ENCODE measurements at regions not wholly inside any gene's neighbourhood (a gene's known extent, or its start where the extent isn't known, plus 50 kb on each side); places are given as distances from the start of the nearest gene placed in this dataset.

GRCh38 chr6:47116086-47116485 is 74.0 kb upstream of the ADGRF1 start:
- TF ChIP-seq YY1 (IDR thresholded peaks at IDR 0.05; ENCODE audit: insufficient read depth, insufficient read length) (no peak), ZNF274 (IDR thresholded peaks at IDR 0.05; ENCODE audit: low read depth, low read length) (no peak), SUZ12 (IDR thresholded peaks at IDR 0.05; ENCODE audit: extremely low read depth, insufficient read depth, insufficient read length) (no peak)
